ENCODE measurements at regions not wholly inside any gene's neighbourhood (a gene's known extent, or its start where the extent isn't known, plus 50 kb on each side); places are given as distances from the start of the nearest gene placed in this dataset.

DNA sequence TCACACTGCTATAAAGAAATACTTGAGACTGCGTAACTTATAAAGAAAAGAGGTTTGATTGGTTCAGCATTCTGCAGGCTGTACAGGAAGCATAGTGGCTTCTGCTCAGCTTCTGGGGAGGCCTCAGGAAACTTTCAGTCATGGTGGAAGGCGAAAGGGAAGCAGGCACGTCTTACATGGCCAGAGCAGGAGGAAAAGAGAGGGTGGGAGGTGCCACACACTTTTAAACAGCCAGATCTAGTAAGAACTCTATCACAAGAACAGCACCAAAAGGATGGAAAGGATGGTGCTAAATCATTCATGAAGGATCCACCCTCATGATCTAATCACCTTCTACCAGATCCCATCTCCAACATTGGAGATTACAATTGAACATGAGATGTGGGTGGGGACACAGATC is 145.5 kb upstream of the OSR1 start:
- H3K9me3 Mint-ChIP-seq, result no peaks in the 10 kb centered on the region
- no peak overlapping the region for H3K27ac Mint-ChIP-seq
- H3K4me1 Mint-ChIP-seq (ENCODE audit: low read depth), result no peaks in the 10 kb centered on the region
- H3K27me3 Mint-ChIP-seq (ENCODE audit: insufficient read depth), result peaks cover 8% of the 10 kb centered on the region
- no peaks in the 10 kb centered on the region for H3K36me3 Mint-ChIP-seq (ENCODE audit: low read depth)
- DNase-seq, result no peak
- no peak for TF ChIP-seq CTCF (IDR thresholded peaks at IDR 0.05)
- no peak overlapping the region for H3K4me3 Mint-ChIP-seq

- no peak overlapping the region for H3K4me3 Mint-ChIP-seq
- H3K4me1 Mint-ChIP-seq (ENCODE audit: low read depth), result no peaks in the 10 kb centered on the region
- peaks cover 8% of the 10 kb centered on the region for H3K27me3 Mint-ChIP-seq (ENCODE audit: insufficient read depth)
- H3K9me3 Mint-ChIP-seq, result no peaks in the 10 kb centered on the region
- H3K36me3 Mint-ChIP-seq (ENCODE audit: low read depth), result no peaks in the 10 kb centered on the region
- no peak for TF ChIP-seq CTCF (IDR thresholded peaks at IDR 0.05)
- no peak for DNase-seq
- no peak overlapping the region for H3K27ac Mint-ChIP-seq
These were observed 145.0 kb upstream of the OSR1 start for GRCh38 chr2:19503406-19503805.

DNA sequence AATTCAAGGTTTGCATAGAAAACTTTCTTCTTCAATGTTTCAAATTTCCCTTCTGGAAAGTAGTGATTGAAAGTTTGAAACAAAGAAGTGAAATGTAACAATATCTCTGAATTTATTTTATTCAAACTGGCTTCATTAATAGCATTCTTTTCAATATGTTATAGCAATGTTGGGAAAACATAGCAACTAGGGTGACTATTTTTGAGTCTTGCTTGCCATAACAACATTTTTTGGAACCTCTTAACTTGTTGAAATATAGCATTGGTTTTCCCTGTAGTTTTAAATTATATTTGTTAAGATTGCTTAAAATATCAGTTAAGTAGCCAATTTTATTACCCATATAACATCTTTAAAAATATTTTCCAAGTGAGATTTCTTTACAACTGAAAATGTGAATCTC is 141.7 kb upstream of the OSR1 start:
- no peaks in the 10 kb centered on the region for H3K36me3 Mint-ChIP-seq (ENCODE audit: low read depth)
- H3K27ac Mint-ChIP-seq, result no peak overlapping the region
- peaks cover 5% of the 10 kb centered on the region for H3K27me3 Mint-ChIP-seq (ENCODE audit: insufficient read depth)
- no peaks in the 10 kb centered on the region for H3K9me3 Mint-ChIP-seq
- no peak for TF ChIP-seq CTCF (IDR thresholded peaks at IDR 0.05)
- no peak overlapping the region for H3K4me3 Mint-ChIP-seq
- DNase-seq, result no peak
- no peaks in the 10 kb centered on the region for H3K4me1 Mint-ChIP-seq (ENCODE audit: low read depth)

DNA sequence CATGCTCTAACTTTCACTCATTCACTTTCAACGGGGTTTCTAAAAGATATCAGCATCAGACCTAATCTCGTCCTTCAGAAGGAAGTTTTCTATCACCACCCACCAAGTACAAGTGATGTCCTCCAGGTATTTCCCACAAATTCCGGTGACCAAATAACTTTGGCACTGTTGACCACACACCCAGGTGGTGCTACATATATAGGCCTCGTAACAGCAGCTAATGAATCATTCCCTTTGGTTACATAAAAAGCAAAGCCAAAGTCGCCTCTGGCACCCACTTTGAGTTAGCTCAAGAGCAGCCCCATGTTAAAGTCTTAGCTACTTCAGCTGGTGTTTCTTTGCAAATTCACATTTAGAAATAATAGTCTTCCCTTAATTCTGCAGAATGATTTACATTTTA is 138.2 kb upstream of the OSR1 start:
- no peaks in the 10 kb centered on the region for H3K36me3 Mint-ChIP-seq (ENCODE audit: low read depth)
- H3K4me3 Mint-ChIP-seq, result no peak overlapping the region
- no peak overlapping the region for H3K27ac Mint-ChIP-seq
- H3K9me3 Mint-ChIP-seq, result no peaks in the 10 kb centered on the region
- peaks cover 8% of the 10 kb centered on the region; the same call in 1 of the 2 replicates for H3K4me1 Mint-ChIP-seq (ENCODE audit: low read depth)
- H3K27me3 Mint-ChIP-seq (ENCODE audit: insufficient read depth), result peaks cover 2% of the 10 kb centered on the region
- TF ChIP-seq CTCF (IDR thresholded peaks at IDR 0.05), result no peak
- DNase-seq, result no peak

DNA sequence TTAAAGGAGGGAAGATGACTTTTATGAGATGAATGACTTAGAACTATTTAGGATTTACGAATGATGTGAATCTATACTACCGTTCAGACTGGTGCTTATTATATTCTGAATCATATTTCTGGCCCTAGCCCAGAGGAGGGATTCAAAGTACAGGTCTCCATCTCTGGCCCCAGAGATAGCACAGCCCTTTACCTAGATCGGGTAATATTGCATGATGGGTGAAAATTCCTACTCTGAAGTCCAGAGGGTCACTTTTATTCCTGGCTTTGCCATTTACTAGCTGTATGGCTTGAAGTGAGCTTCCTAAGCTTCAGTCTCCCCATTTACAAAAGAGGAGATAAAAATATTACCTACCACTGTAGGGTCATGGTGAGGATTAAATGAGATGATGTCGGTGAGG is 135.8 kb upstream of the OSR1 start:
- H3K27me3 Mint-ChIP-seq (ENCODE audit: insufficient read depth), result peaks cover 2% of the 10 kb centered on the region
- DNase-seq, result no peak

More for the DNA sequence above, 135.8 kb upstream of the OSR1 start:
- no peaks in the 10 kb centered on the region for H3K36me3 Mint-ChIP-seq (ENCODE audit: low read depth)
- no peak overlapping the region for H3K27ac Mint-ChIP-seq
- H3K4me1 Mint-ChIP-seq (ENCODE audit: low read depth), result peaks cover 8% of the 10 kb centered on the region; the same call in 1 of the 2 replicates
- no peak overlapping the region for H3K4me3 Mint-ChIP-seq
- TF ChIP-seq CTCF (IDR thresholded peaks at IDR 0.05), result no peak
- H3K9me3 Mint-ChIP-seq, result no peaks in the 10 kb centered on the region
